B cell (primary cell): ENCODE measurements at regions not wholly inside any gene's neighbourhood (a gene's known extent, or its start where the extent isn't known, plus 50 kb on each side); places are given as distances from the start of the nearest gene placed in this dataset.

Experiments
- ATAC-seq: fragments of 200-7000 bp; cut with Tn5 transposase; one replicate; pipeline ENCODE4 v1.10.0; 2021; ENCODE audit warnings: low read depth, mild to moderate bottlenecking, moderate number of reproducible peaks, moderate library complexity
- CTCF ChIA-PET: fragments of 350-600 bp; sonication (Branson Sonifier 250); formaldehyde crosslinking; loops from one replicate; lab custom pipeline; 2021; ENCODE audit warnings: antibody characterized with exemption, inconsistent platforms; lab: Charles Lee
- POLR2A ChIA-PET: fragments of 350-600 bp; sonication (Branson Sonifier 250); formaldehyde crosslinking; loops from one replicate; lab custom pipeline; 2021; ENCODE audit warnings: antibody characterized with exemption; lab: Charles Lee
- DNase-seq: peaks from one replicate; pipeline ENCODE4 v3.0.0; 2013
- H2AFZ ChIP-seq: 2 replicates; pipeline ENCODE4 v1.6.1; 2012; ENCODE audit warnings: mild to moderate bottlenecking, low read depth, low read length; ENCODE audit not compliant: insufficient read depth, poor library complexity, severe bottlenecking
- H3K27ac ChIP-seq, 2 donors: 1 replicate in 1 of 2; 2 replicates in 1 of 2; pipeline ENCODE4 v1.5.1; 2012 to 2013; ENCODE audit warnings: low read length in 2 of 2, mild to moderate bottlenecking in 2 of 2, moderate library complexity in 1 of 2
- H3K27me3 ChIP-seq, 4 experiments: fragments of 200-600 bp in 1 of 4; sonication (generic) in 1 of 4; replicated peaks in 1 of 4; 1 replicate in 2 of 4; 2 replicates in 2 of 4; pipeline versions ENCODE4 v1.6.1 to v1.7.0; 2013 to 2016; ENCODE audit warnings: low read length in 3 of 4, mild to moderate bottlenecking in 2 of 4, mixed read lengths in 1 of 4, moderate library complexity in 1 of 4; ENCODE audit not compliant: insufficient read depth in 4 of 4, control insufficient read depth in 3 of 4; ENCODE audit errors: control extremely low read depth in 1 of 4
- H3K36me3 ChIP-seq, 2 experiments: replicated peaks in 1 of 2; 1 replicate in 1 of 2; 2 replicates in 1 of 2; pipeline versions ENCODE4 v1.6.1 to v1.7.1; 2013; ENCODE audit warnings: low read length in 1 of 2; ENCODE audit not compliant: insufficient read depth in 2 of 2, control insufficient read depth in 1 of 2; ENCODE audit errors: control extremely low read depth in 1 of 2, extremely low read depth in 1 of 2
- H3K4me1 ChIP-seq, 2 donors: fragments of 200-600 bp in 1 of 2; sonication (generic) in 1 of 2; 1 replicate in 1 of 2; 2 replicates in 1 of 2; pipeline versions ENCODE4 v1.5.1 to v1.6.1; 2013 to 2017; ENCODE audit warnings: low read length in 2 of 2; ENCODE audit not compliant: control insufficient read depth in 2 of 2, insufficient read depth in 2 of 2
- H3K4me2 ChIP-seq: replicated peaks from 2 replicates; pipeline ENCODE3; 2012; ENCODE audit warnings: mild to moderate bottlenecking, low read depth, low read length; ENCODE audit not compliant: poor library complexity, severe bottlenecking
- H3K4me3 ChIP-seq, 5 experiments: fragments of 200-600 bp in 1 of 5; sonication (generic) in 1 of 5; 1 replicate in 3 of 5; 2 replicates in 2 of 5; pipeline versions ENCODE4 v1.5.1 to v1.7.0; 2011 to 2016; ENCODE audit warnings: low read length in 4 of 5, mild to moderate bottlenecking in 4 of 5, low read depth in 2 of 5, control low read depth in 1 of 5, moderate library complexity in 1 of 5; ENCODE audit not compliant: insufficient read depth in 1 of 5; ENCODE audit errors: control extremely low read depth in 1 of 5, extremely low read depth in 1 of 5
- H3K79me2 ChIP-seq: fragments of 200-600 bp; sonication (generic); one replicate; pipeline ENCODE4 v1.6.0; 2016; ENCODE audit warnings: low read length; ENCODE audit not compliant: control insufficient read depth, insufficient read depth
- H3K9ac ChIP-seq: fragments of 200-600 bp; sonication (generic); 2 replicates; pipeline ENCODE4 v1.6.1; 2017; ENCODE audit warnings: mild to moderate bottlenecking, low read length, moderate library complexity
- H3K9me3 ChIP-seq, 3 donors: one replicate each; pipeline versions ENCODE4 v1.6.1 to v1.7.1; 2013; ENCODE audit warnings: low read length in 2 of 3; ENCODE audit not compliant: control insufficient read depth in 2 of 3, insufficient read depth in 1 of 3; ENCODE audit errors: control extremely low read depth in 1 of 3
- H4K20me1 ChIP-seq: 2 replicates; pipeline ENCODE4 v1.6.0; 2012; ENCODE audit warnings: mild to moderate bottlenecking, low read length; ENCODE audit not compliant: insufficient read depth, control insufficient read depth, poor library complexity, severe bottlenecking
- H3K27ac Mint-ChIP-seq: one replicate; pipeline ENCODE4 v1.8.0; 2021; ENCODE audit warnings: mixed read lengths
- H3K27me3 Mint-ChIP-seq: one replicate; pipeline ENCODE4 v1.8.0; 2021; ENCODE audit warnings: mixed read lengths
- H3K4me1 Mint-ChIP-seq: one replicate; pipeline ENCODE4 v1.8.0; 2021; ENCODE audit warnings: mixed read lengths
- H3K4me3 Mint-ChIP-seq: one replicate; pipeline ENCODE4 v1.8.0; 2021; ENCODE audit warnings: mixed read lengths
- H3K9me3 Mint-ChIP-seq: one replicate; pipeline ENCODE4 v1.8.0; 2022; ENCODE audit warnings: mixed read lengths; ENCODE audit not compliant: insufficient read depth
- EZH2 ChIP-seq: IDR thresholded peaks from 2 replicates; pipeline ENCODE4 v1.6.1; 2012; ENCODE audit warnings: borderline replicate concordance, low read depth, mild to moderate bottlenecking, moderate library complexity, low read length; ENCODE audit not compliant: insufficient read depth, poor library complexity, severe bottlenecking
- WGBS: methylation state at CpG from one replicate; pipeline ENCODE4 v1.1.5; 2013; ENCODE audit warnings: missing lambda C conversion rate; ENCODE audit not compliant: insufficient coverage; 5-methylcytosine and 5-hydroxymethylcytosine counted together
- intact Hi-C: fragments of 100-400 bp; cut with micrococcal nuclease; formaldehyde crosslinking; loops from one replicate; pipeline ENCODE4 v1.10.0; 2022
- TF ChIP-seq, protein P1 (sequence below): fragments of 200-600 bp; IDR thresholded peaks from one replicate; pipeline ENCODE4 v1.8.0; 2022; ENCODE audit warnings: antibody characterized with exemption, mild to moderate bottlenecking

GRCh38 chr3:29167180-29167579, 113.7 kb upstream of the RBMS3 start:
- Histone ChIP-seq H3K9ac (no peak overlapping the region), H3K27ac (no peak overlapping the region), H3K36me3 (no peaks in the 10 kb centered on the region), H3K9me3 (peaks cover 0 to 1% (median 0%) of the 10 kb centered on the region in 3 donors), H3K27me3 (no peaks in the 10 kb centered on the region), H3K4me1 (peaks cover 0 to 5% of the 10 kb centered on the region in 2 donors), H3K79me2 (no peaks in the 10 kb centered on the region), H4K20me1 (no peaks in the 10 kb centered on the region), H3K4me2 (no peak overlapping the region), H2AFZ (no peak overlapping the region), H3K4me3 (no peak overlapping the region)
- no peak for TF ChIP-seq EZH2
- TF ChIP-seq, protein P1, sequence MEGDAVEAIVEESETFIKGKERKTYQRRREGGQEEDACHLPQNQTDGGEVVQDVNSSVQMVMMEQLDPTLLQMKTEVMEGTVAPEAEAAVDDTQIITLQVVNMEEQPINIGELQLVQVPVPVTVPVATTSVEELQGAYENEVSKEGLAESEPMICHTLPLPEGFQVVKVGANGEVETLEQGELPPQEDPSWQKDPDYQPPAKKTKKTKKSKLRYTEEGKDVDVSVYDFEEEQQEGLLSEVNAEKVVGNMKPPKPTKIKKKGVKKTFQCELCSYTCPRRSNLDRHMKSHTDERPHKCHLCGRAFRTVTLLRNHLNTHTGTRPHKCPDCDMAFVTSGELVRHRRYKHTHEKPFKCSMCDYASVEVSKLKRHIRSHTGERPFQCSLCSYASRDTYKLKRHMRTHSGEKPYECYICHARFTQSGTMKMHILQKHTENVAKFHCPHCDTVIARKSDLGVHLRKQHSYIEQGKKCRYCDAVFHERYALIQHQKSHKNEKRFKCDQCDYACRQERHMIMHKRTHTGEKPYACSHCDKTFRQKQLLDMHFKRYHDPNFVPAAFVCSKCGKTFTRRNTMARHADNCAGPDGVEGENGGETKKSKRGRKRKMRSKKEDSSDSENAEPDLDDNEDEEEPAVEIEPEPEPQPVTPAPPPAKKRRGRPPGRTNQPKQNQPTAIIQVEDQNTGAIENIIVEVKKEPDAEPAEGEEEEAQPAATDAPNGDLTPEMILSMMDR = no peak
- DNase-seq (no peak), ATAC-seq (no peak)
- Mint-ChIP-seq H3K4me1 (peaks cover 3% of the 10 kb centered on the region), H3K4me3 (no peak overlapping the region), H3K27ac (no peak overlapping the region), H3K9me3 (no peaks in the 10 kb centered on the region), H3K27me3 (no peaks in the 10 kb centered on the region)
- intact Hi-C loops = no loop called here
- no CpG with 5 or more reads among the region's 1 CpG for WGBS
- POLR2A ChIA-PET = no interaction called here
- CTCF ChIA-PET = no interaction called here

- no peak for TF ChIP-seq EZH2
- TF ChIP-seq, protein P1 = no peak
- no peak for DNase-seq
- no peaks in the 10 kb centered on the region for H3K9me3 Mint-ChIP-seq
- H3K79me2 ChIP-seq = no peaks in the 10 kb centered on the region
- H3K27ac Mint-ChIP-seq = no peak overlapping the region
- no peak overlapping the region for H3K4me3 ChIP-seq
- no CpG with 5 or more reads among the region's 2 CpGs for WGBS
- peaks cover 0 to 1% (median 0%) of the 10 kb centered on the region in 3 donors for H3K9me3 ChIP-seq
- H3K27me3 ChIP-seq = no peaks in the 10 kb centered on the region
- ChIA-PET CTCF (no interaction called here), POLR2A (no interaction called here)
- peaks cover 3% of the 10 kb centered on the region for H3K4me1 Mint-ChIP-seq
- H3K27me3 Mint-ChIP-seq = no peaks in the 10 kb centered on the region
- no peak for ATAC-seq
- no peak overlapping the region for H3K4me3 Mint-ChIP-seq
- H3K4me2 ChIP-seq = no peak overlapping the region
- H4K20me1 ChIP-seq = no peaks in the 10 kb centered on the region
- H3K4me1 ChIP-seq = peaks cover 0 to 5% of the 10 kb centered on the region in 2 donors
- no peak overlapping the region for H3K9ac ChIP-seq
- H2AFZ ChIP-seq = no peak overlapping the region
- no peak overlapping the region for H3K27ac ChIP-seq
- intact Hi-C loops = no loop called here
- no peaks in the 10 kb centered on the region for H3K36me3 ChIP-seq
Measured at GRCh38 chr3:29168081-29168480, 112.8 kb upstream of the RBMS3 start.
